LNCAP (cell line): ENCODE measurements at regions not wholly inside any gene's neighbourhood (a gene's known extent, or its start where the extent isn't known, plus 50 kb on each side); places are given as distances from the start of the nearest gene placed in this dataset.

ENCODE experiments used
- CTCF ChIP-seq: fragments of 450-650 bp; IDR thresholded peaks from 2 replicates; pipeline ENCODE4 v1.5.1; 2017; ENCODE audit warnings: mild to moderate bottlenecking

- no peak for TF ChIP-seq CTCF
Measured at GRCh38 chr16:54473226-54473993, 186.8 kb upstream of the IRX3 start.

GRCh38 chr16:54467398-54467797 is 180.8 kb upstream of the IRX3 start:
- no peak for TF ChIP-seq CTCF

- TF ChIP-seq CTCF = no peak
Measured at GRCh38 chr16:54466233-54466632, 179.6 kb upstream of the IRX3 start.

- TF ChIP-seq CTCF = no peak
Measured at GRCh38 chr16:54465063-54465462, 178.5 kb upstream of the IRX3 start.

- no peak for TF ChIP-seq CTCF
Measured at GRCh38 chr16:54462771-54463170, 176.2 kb upstream of the IRX3 start.

- TF ChIP-seq CTCF = no peak
Measured at GRCh38 chr16:54462151-54462651, 175.6 kb upstream of the IRX3 start.

GRCh38 chr16:54460263-54460860 is 173.8 kb upstream of the IRX3 start:
- no peak for TF ChIP-seq CTCF
